NOMO-1 treated with dmso at 0.1 percent for 144 hours (cell line): ENCODE measurements at regions not wholly inside any gene's neighbourhood (a gene's known extent, or its start where the extent isn't known, plus 50 kb on each side); places are given as distances from the start of the nearest gene placed in this dataset.

Experiments
- DNase-seq: peaks from one replicate; lab custom pipeline; 2025; ENCODE audit not compliant: unreplicated experiment; lab: John Stamatoyannopoulos, UW

DNA sequence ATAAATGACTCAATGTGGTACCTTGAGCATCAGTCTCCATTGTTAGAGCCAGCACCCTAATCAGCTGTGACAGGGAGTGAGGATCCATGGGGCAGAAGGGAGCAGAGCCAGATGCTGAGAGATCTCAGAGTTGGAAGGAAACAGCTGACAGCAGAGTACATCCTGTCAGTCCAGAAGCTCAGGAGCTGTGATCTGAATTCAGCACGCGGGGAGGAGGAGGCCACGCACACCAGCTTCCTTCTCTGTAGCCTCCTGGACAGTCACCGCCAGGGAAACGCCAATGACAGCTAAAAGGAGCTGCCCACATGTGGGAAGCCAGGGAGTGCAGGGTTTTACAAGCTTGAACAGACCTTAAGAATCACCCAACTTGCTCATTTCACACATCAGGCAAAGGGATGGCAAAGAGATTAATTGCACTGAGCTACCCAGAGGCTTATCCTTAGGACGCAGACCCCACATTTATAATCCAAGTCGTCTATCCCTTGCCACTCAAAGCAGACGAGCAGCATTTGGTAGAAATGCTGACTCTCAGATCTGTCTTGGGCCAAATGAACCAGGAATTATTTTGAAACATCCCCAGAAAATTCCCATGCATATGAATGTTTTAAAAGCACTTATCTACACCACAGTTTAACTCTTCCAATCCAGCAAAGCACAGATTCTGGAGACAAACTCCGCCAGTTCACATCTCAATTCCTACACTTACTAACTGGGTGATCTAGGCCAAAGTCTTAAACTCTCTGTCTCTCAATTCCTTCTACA, 322.6 kb upstream of the TMTC1 start:
- DNase-seq = no peak

DNA sequence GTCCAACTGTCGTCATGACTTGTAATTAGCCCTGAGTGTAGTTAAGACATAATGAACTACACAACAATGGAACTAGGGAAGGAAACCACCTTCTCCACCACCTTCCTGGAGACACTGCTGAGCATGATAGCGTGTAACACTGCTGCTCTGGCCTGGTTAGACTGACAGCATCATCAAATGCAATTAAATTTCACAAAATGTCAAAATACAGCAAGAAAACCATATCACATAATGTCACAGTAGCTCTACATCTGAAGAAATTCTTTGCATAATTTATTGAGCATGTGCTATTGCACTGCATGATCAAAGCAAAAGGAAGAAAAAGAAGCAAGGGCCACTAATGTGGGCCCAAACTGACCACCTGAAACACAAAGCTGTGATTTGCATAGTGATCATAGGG, 321.8 kb upstream of the TMTC1 start:
- DNase-seq = no peak

DNA sequence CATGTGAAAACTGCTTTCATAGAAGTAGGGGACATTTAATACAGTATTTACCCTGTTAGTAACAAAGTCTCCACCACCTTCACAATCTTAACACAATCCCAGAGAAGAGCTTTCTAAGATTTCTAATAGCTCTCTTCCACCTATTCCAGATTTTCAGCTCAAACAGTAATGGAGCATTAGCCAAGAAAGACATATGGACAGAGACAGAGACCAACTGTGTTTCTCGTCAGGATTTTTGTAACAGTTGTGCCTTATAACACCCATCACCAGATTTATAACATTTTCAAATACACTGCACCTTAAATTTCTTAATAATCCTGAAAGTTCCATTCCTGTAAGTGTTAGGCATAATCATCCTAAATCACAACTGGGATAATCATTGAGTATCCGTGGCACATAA, 321.2 kb upstream of the TMTC1 start:
- DNase-seq = no peak

DNA sequence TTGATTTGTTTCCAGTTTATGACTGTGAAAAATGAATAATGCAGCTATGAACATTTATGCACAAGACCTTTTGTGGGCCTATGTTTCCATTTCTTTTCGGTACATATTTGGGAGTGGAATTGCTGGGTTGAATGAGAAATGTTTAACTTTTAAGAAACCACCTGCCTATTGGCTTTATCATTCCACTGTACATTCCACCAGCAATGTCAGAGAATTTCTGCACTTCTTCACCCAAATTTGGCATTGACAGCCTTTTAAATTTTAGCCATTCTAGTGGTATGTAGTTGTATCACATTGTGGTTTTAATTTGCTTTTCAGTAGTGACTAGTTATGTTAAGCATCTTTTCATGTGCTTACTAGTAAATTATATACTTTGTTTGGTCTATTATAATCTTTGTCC, 317.0 kb upstream of the TMTC1 start:
- no peak for DNase-seq

DNA sequence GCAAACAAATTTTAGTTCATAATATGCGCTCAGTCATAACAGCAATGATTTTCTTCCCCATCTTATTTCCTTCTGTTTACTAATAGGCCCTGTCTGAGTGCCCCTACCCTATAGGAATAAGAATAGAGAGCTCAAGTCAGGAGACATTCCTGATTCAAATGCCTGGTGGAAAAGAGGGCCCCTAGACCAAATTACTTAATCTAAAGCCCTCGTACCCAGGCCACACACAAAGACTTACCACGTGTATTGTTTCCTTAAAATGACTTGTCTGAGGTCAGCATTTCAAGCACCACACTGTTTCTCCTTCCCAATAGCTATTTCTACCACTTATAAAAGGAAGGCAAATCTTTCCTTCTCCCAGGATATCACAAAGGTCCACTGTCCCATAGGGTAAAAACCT, 314.9 kb upstream of the TMTC1 start:
- DNase-seq = no peak

DNA sequence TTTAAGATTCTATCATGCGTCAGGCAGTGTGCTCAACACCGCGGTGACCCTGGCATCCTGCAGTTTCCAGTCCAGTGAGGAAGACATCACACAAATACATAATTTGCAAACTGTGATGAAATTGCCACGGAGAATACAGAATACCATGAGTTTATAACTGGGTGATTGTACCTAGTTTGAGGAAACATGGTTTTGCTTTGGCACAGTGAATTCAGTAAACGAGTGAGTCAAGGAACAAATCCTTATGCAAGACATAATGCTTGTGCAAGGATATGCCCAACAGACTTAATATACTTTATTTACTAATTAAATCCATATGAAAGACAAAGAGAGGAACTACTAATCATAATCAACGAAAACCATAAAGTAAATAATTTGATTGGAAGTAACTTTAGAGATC, 311.8 kb upstream of the TMTC1 start:
- DNase-seq = no peak

DNA sequence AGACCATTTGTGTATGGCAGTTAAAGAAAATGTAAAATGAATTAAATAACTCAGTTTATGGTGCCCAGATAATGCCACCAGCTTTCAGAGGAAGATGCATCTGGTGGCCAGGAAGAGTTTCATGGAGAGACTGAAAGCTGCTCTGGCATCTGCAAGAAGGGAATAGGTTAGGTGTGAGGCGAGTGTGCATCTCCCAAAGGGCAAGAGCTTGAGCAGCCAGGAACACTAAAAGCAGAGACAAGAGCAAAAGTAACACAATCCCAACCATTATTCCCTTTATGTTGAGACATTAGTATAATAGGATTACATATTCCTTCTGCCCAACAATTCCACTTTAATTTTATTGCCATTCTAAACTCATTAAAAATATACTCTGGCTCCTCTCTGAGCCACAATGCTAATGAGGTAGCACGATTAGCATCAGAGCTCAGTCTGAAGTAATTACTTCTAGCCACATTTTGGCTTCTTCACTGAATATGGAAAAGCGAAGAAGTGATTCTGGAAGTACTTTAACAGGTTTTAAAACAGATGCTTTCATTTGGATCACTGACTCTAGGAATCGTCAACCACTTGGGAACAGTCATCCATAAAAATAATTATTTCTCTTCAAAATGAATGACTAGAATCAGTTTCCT, 309.4 kb upstream of the TMTC1 start:
- no peak for DNase-seq

DNA sequence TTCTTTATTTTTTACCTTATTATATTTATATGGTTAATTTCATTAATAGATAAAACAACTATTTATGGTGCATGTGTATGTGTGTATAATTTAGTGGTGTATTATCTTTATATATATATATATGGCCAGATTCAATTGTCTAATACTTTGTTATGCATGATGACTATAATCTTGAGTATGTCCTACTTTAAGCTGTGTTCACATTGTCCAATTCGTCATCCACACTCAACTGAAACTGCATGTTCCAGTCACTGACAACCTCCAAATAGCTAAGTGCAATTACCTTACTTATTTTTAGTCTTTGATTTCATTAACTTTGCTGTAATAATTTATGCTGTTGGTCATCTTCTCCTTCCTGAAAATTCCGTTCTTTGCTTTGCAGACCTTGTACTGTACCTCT, 306.5 kb upstream of the TMTC1 start:
- no peak for DNase-seq

DNA sequence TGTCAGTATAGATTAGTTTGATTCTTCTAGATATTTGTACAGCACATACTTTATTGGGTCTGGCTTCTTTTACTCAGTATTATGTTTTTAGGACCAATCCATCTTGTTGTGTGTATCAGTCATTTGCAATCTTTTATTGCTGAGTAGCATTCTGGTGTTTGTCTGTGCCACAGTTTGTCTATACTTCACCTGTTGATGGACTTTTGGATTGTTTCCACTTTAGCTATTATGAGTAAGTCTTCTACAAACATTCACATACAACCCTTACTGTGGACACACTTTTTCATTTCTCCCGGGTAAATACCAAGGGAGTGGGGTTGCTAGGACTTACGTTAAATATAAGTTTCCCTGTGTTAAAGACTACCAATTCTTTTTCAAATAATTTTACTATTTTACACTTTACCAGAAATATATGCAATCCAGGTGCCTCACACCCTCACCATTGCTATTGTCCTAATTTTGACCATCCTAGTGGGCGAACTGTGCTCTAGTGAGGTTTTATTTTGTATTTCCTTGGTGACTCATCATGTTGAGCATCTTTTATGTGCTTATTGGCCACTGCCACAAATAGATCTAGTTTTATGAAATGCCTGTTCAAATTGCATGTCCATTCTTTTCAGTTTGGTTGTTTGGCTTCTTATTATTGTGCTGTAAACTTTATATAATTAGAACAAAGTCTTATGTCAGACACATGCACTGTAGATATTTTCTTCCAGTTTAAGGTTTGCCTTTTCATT, 304.7 kb upstream of the TMTC1 start:
- DNase-seq = no peak

DNA sequence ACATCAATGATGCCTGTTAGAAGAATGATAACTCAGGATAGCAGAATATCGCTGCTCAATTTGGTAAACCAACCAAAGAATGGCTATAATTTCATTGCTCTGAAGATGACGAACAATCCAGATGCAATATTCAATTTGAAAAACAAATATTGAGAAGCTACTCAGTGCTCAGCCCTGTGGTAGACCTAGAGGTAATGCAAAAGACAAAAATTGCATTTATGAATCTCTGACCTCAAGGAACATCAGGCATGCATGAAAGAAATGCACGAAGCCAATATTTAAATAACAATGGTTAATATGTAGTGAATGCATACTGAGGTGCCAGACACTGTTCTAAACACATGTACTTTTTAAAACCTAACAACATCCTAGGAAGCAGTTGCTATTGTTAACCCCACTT, 298.6 kb upstream of the TMTC1 start:
- DNase-seq = no peak

DNA sequence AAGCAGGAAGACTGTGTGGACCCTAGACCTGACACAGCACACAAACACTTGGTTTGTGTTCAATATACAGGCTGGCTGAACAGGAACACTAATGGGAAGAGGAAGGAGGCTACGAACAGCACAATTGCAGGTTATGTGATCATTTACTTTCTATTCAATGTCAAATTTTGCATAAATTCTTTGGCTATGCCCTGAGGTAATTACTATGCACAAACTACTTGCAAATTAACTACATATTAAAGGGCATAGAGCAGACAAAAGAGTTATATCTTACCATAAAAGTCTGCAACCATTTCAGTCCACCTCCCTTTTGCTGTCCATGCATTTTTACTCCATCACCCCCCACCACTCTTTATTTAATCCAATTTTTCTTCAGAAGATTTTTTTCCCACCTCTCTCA, 291.2 kb upstream of the TMTC1 start:
- no peak for DNase-seq

DNA sequence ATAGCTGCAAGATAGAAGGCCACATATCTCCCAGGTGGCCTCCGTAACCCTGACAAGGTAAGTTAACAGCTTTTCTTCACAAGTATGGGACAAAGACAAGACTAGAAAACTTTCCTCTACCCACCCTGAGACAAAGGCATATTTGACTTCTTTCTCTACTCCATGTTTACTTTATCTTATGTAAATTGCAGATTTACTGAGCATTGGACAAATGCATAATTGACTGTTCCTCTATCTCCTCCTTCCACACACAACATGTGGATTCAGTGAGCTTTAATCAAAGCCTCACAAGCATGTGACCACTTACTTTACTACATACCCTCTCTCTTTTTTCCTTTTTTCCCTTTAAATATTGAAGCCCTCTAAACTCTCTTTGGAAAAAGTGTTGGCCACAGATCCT, 289.1 kb upstream of the TMTC1 start:
- DNase-seq = no peak

DNA sequence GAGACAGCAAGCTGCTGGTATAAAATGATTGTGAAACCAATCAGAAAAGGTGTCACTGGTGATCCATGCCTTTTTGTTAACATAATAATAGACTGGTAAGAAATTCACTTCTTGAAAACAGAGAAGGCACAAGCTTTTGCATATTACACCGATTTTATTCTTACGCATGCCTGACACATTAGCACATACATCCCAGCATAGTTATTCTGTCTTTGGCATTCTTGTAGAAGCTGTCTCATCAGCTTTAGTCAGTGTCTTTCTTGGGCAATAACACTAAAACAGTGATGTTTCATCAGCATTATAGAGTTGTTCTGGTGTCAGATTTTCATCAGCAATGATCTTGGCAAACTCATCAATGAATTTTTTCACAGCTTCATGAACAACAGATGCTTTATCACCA, 283.4 kb upstream of the TMTC1 start:
- DNase-seq = no peak

DNA sequence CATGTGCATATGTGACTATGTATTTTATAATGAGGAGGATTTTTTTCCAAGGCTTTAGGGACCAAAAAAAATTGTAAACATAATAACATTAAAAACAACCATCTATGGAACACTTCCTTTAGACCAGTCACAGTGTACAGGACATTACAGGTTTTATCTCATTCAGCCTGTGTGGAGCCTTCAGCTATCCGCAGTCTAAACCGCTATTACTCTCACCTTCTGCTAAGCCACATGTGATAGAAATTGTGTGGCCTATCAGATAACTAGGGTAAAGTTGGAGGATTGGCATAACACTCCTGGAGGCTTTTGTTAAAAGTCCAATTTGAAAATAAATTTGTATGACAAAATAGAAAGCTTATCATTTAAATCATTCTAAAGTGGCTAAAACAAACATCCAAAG, 281.2 kb upstream of the TMTC1 start:
- no peak for DNase-seq

DNA sequence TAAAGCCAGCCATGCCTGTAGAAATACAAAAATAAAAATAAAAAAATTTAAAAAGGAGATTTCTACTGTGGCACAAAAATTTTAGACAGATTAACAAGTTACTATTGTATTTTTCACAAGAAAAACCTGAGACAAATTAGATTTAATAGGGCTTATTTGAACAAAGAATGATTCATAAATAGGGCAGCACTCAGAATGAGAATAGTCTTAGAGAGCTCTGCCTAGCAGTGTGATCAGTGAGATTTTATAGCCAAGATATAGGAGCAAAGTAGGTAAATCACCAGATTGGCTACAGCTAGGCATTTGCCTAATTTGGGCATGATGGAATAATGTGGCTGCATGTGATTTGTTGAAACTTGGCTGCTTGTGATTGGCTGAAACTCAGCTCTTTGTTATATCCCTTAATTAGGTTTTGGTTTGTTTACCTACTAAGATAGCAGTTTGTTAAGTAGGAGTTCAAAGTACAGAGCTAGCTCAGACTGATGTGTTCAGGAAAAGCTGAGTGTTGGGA, 279.7 kb upstream of the TMTC1 start:
- DNase-seq = no peak

DNA sequence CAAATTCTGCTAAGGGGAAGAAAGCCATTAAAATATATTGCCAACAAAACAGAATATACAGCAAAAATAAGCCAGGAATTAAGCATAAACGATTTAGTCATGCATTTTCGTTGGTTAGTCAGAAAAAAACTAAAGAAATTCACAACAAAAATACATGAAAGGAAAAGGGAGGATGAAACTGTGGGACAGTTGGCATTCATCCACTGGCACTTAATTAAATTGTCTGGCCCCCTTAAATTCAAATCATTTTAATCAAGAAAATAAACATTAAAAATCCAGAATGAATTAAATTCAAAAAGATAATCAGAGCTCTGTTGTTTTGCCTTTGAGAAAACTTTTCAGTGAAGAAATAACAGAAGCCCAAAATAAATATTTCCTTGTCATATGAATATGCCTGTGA, 264.6 kb upstream of the TMTC1 start:
- DNase-seq = no peak

DNA sequence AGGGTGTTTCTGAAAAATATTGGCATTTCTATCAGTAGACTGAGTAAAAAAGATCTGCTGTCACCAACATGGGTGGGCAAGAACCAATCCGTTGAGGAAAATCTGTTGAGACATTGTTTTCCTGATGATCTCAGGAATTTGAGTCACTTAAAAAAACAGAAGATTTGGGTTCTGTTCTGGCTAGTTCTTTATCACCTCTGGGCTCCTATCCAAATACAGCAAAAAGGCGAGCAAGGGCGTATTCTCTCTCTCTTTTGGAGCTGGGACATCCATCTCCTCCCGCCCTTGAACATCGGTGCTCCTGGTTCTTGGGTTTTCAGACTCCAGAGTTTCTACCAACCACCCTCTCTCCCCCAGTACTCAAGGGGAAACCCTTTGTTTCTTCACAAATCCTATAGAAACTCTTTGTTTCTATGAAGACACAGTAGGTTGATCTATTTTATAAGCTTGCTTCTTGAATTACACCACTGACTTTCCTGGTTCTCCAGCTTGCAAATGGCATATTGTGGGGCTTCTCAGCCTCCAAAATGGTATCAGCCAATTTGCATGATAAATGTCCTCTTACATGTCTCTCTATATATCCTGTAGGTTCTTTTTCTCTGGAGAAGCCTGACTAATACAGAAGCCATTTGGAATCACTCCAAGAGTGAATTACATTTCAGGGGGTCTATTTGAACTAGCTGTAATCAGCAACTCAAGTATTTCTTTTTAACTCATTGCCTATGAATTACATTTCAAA, 263.9 kb upstream of the TMTC1 start:
- DNase-seq = no peak

DNA sequence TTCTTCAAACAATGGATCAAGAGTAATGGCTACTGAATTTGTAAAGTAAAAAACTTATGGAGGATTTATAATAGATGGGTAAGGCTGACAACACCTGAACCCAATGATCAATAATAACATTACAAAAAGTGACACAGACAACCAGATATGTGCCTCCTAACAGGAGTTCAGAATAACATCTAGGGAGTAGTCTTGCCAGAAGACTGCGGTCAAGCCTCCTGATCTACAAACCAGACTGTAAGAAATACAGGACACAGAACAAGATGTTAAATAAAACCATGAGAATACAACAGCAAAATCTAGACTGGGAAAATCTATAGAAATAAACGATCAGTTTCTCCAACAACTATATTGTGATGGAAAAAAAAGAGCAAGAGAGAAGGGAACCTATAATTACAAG, 262.6 kb upstream of the TMTC1 start:
- DNase-seq = no peak

DNA sequence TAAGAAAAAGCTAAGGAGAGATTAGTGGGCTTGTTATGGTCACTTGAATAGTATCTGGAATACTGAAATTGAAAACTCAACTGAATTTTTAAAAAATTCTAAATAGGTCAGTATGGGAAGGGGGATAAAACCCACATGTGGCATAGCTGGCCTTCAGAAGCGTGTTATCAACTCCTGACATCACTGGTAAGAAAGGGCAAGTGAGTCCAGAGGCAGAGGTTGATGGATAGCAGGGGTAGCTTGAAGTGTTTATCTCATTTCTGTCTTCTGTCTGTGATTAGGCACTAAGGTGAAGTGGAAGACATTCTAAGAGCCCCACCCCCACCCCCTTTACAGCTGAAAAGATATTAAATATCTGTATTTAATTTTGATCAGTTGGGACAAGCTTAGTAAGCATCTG, 261.4 kb upstream of the TMTC1 start:
- no peak for DNase-seq

DNA sequence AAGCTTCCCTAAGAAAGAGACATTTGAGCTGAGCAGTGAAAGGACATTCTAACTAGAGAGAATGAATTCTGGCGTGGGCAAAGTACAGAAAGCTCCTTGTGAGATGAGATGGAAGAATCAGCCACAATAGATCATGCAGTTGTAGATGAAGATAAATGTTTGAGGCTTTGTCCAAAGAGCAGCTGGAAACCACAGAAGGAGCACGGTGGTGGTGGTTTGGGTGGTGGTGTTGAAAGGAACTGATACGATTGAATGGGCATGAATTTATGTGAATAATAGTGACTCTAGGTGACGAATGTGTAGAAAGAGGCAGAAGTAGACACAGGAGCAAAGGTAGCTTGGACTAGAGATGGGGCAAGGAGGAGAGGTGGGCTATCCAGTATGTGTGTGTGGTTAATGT, 260.5 kb upstream of the TMTC1 start:
- DNase-seq = no peak

DNA sequence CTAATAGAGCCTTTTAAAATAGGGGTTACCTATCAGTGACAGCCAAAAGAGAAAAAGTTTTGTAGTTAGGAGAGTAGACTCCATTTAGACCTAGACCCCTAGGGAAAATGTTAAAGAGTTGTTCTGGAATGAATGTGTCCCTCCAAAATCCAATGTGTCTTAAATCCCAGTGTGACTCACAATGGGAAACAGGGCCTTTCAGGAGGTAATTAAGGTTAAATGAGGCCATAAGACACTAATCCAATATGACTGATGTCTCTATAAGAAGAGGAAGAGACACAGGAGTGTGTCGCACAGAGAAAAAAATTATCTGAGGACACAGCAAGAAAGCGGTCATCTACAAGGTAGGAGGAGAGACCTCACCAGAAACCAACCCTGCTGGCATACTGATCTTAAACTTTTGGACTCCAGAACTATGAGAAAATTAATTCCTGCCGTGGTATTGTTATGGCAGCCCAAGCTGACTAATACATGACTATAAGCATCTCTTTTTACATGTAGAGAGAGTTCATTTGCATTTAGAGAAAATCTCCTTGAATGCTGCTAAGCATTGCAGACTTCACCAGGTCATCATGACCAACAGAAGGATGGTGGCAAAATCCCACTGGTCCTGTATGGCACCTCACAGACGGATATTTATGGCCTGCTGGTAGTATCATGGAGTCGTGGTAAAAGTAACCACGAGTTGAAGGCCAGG, 259.6 kb upstream of the TMTC1 start:
- no peak for DNase-seq
